Cardiac fibroblast (primary cell): ENCODE measurements at regions not wholly inside any gene's neighbourhood (a gene's known extent, or its start where the extent isn't known, plus 50 kb on each side); places are given as distances from the start of the nearest gene placed in this dataset.

Experiments
- DNase-seq, 2 donors: peaks; one replicate each; pipeline versions ENCODE4 v3.0.0 to v3.0.0-alpha.2; 2010; ENCODE audit warnings: low read depth in 2 of 2
- H3K4me3 ChIP-seq, 2 donors: replicated peaks in 1 of 2; 1 replicate in 1 of 2; 2 replicates in 1 of 2; pipeline ENCODE4 v1.5.1; 2011; ENCODE audit warnings: low read depth in 2 of 2, low read length in 2 of 2, mild to moderate bottlenecking in 2 of 2, moderate library complexity in 1 of 2
- CTCF ChIP-seq: IDR thresholded peaks from one replicate; pipeline ENCODE4 v1.5.1; 2011; ENCODE audit warnings: low read depth, mild to moderate bottlenecking, low read length, inconsistent platforms

- TF ChIP-seq CTCF, result no peak
- no peak for DNase-seq
- no peak overlapping the region for H3K4me3 ChIP-seq
Measured at GRCh38 chr12:74185360-74185759, 352.3 kb upstream of the ATXN7L3B start.

- TF ChIP-seq CTCF, result no peak
- H3K4me3 ChIP-seq, result no peak overlapping the region
- no peak for DNase-seq
Measured at GRCh38 chr12:74193191-74193590, 344.4 kb upstream of the ATXN7L3B start.

- DNase-seq, result no peak
- no peak for TF ChIP-seq CTCF
- H3K4me3 ChIP-seq, result no peak overlapping the region
Measured at GRCh38 chr12:74204236-74204635, 333.4 kb upstream of the ATXN7L3B start.

GRCh38 chr12:74227846-74228545 lies 309.6 kb upstream of the ATXN7L3B start:
- H3K4me3 ChIP-seq, result no peak overlapping the region
- no peak for DNase-seq
- TF ChIP-seq CTCF, result no peak

GRCh38 chr12:74229671-74230070 lies 308.0 kb upstream of the ATXN7L3B start:
- no peak overlapping the region for H3K4me3 ChIP-seq
- no peak for DNase-seq
- no peak for TF ChIP-seq CTCF

GRCh38 chr12:74235342-74235741 lies 302.3 kb upstream of the ATXN7L3B start:
- TF ChIP-seq CTCF, result no peak
- DNase-seq, result no peak
- H3K4me3 ChIP-seq, result no peak overlapping the region

- no peak overlapping the region for H3K4me3 ChIP-seq
- DNase-seq, result no peak
- no peak for TF ChIP-seq CTCF
Measured at GRCh38 chr12:74241341-74241740, 296.3 kb upstream of the ATXN7L3B start.
